ENCODE measurements at regions not wholly inside any gene's neighbourhood (a gene's known extent, or its start where the extent isn't known, plus 50 kb on each side); places are given as distances from the start of the nearest gene placed in this dataset.

- Histone ChIP-seq H2BK20ac (ENCODE audit: low read depth, low read length, poor library complexity, severe bottlenecking) (no peak overlapping the region), H3K9ac (ENCODE audit: extremely low read depth, insufficient read length, low read length) (no peak overlapping the region), H3K9me3 (ENCODE audit: control insufficient read depth, low read depth, low read length) (no peaks in the 10 kb centered on the region), H4K5ac (ENCODE audit: insufficient read length, low read depth, low read length) (no peak overlapping the region), H3K4me1 (ENCODE audit: insufficient read depth, low read length) (no peaks in the 10 kb centered on the region), H4K8ac (replicated peaks; ENCODE audit: insufficient read length, low read depth, low read length) (no peak overlapping the region), H2AK5ac (ENCODE audit: insufficient read length, low read length) (no peak overlapping the region), H2BK120ac (ENCODE audit: low read depth, low read length, poor library complexity, severe bottlenecking) (no peak overlapping the region), H3K23ac (ENCODE audit: insufficient read length, low read depth, low read length) (no peak overlapping the region), H3K27ac (ENCODE audit: insufficient read length, low read depth, low read length) (no peak overlapping the region), H3T11ph (ENCODE audit: low read length) (no peak overlapping the region), H3K56ac (ENCODE audit: insufficient read length, low read depth, low read length) (no peak overlapping the region), H3K27me3 (ENCODE audit: insufficient read depth, low read length) (no peaks in the 10 kb centered on the region), H3K79me2 (ENCODE audit: insufficient read depth, low read length) (no peaks in the 10 kb centered on the region), H2BK15ac (ENCODE audit: low read depth, low read length) (no peak overlapping the region), H4K91ac (ENCODE audit: insufficient read length, low read depth, low read length) (no peak overlapping the region), H3K4me2 (ENCODE audit: insufficient read depth, insufficient read length, low read length) (no peak overlapping the region), H3K18ac (ENCODE audit: insufficient read length, low read depth, low read length) (no peak overlapping the region), H2AFZ (ENCODE audit: low read length) (no peak overlapping the region), H2BK12ac (ENCODE audit: insufficient read length, low read depth, low read length) (no peak overlapping the region), H3K23me2 (ENCODE audit: insufficient read length, low read depth, low read length, poor library complexity, severe bottlenecking) (no peaks in the 10 kb centered on the region), H3K4ac (ENCODE audit: low read depth, low read length) (no peak overlapping the region), H2BK5ac (ENCODE audit: insufficient read length, low read length) (no peak overlapping the region), H4K20me1 (ENCODE audit: control insufficient read depth, insufficient read depth, insufficient read length) (no peaks in the 10 kb centered on the region), H3K14ac (ENCODE audit: insufficient read depth, low read length) (no peak overlapping the region), H3K79me1 (ENCODE audit: insufficient read depth, low read depth, low read length, poor library complexity, severe bottlenecking) (no peaks in the 10 kb centered on the region)
- TF ChIP-seq, protein P1, sequence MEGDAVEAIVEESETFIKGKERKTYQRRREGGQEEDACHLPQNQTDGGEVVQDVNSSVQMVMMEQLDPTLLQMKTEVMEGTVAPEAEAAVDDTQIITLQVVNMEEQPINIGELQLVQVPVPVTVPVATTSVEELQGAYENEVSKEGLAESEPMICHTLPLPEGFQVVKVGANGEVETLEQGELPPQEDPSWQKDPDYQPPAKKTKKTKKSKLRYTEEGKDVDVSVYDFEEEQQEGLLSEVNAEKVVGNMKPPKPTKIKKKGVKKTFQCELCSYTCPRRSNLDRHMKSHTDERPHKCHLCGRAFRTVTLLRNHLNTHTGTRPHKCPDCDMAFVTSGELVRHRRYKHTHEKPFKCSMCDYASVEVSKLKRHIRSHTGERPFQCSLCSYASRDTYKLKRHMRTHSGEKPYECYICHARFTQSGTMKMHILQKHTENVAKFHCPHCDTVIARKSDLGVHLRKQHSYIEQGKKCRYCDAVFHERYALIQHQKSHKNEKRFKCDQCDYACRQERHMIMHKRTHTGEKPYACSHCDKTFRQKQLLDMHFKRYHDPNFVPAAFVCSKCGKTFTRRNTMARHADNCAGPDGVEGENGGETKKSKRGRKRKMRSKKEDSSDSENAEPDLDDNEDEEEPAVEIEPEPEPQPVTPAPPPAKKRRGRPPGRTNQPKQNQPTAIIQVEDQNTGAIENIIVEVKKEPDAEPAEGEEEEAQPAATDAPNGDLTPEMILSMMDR (conservative IDR thresholded peaks at IDR 0.05), result no peak
- Mint-ChIP-seq H3K36me3 (ENCODE audit: insufficient read depth in 1 of 3, low read depth in 3 of 3) (no peaks in the 10 kb centered on the region), H3K27me3 (ENCODE audit: low read depth) (no peaks in the 10 kb centered on the region), H3K9me3 (no peaks in the 10 kb centered on the region), H3K4me3 (no peak overlapping the region), H3K4me1 (no peaks in the 10 kb centered on the region), H3K27ac (no peak overlapping the region)
- no peak for DNase-seq
- WGBS (ENCODE audit: extremely low coverage, insufficient read length, low lambda C conversion rate), result no CpG with 5 or more reads among the region's 2 CpGs
Observed at GRCh38 chr13:76756451-76756850, 129.8 kb downstream of the KCTD12 start.
